H9 (cell line): ENCODE measurements at regions not wholly inside any gene's neighbourhood (a gene's known extent, or its start where the extent isn't known, plus 50 kb on each side); places are given as distances from the start of the nearest gene placed in this dataset.

Experiments
- DNase-seq: peaks from one replicate; pipeline ENCODE4 v3.0.0-alpha.2; 2017
- H2AFZ ChIP-seq: one replicate; pipeline ENCODE4 v1.6.1; 2013; ENCODE audit warnings: mild to moderate bottlenecking, low read length, control low read depth, moderate library complexity
- H2AK5ac ChIP-seq: 2 replicates; pipeline ENCODE4 v1.6.1; 2013; ENCODE audit warnings: low read length, control low read depth, mixed read lengths; ENCODE audit not compliant: insufficient read length
- H2BK120ac ChIP-seq: one replicate; pipeline ENCODE4 v1.6.1; 2013; ENCODE audit warnings: low read depth, mild to moderate bottlenecking, low read length, control low read depth, inconsistent platforms; ENCODE audit not compliant: poor library complexity, severe bottlenecking
- H2BK12ac ChIP-seq: 2 replicates; pipeline ENCODE4 v1.6.1; 2013; ENCODE audit warnings: low read length, control low read depth, mixed read lengths, low read depth; ENCODE audit not compliant: insufficient read length
- H2BK15ac ChIP-seq: 2 replicates; pipeline ENCODE4 v1.6.1; 2013; ENCODE audit warnings: low read depth, low read length, control low read depth
- H2BK20ac ChIP-seq: one replicate; pipeline ENCODE4 v1.6.1; 2013; ENCODE audit warnings: low read depth, mild to moderate bottlenecking, low read length, control low read depth, inconsistent platforms; ENCODE audit not compliant: poor library complexity, severe bottlenecking
- H2BK5ac ChIP-seq: 2 replicates; pipeline ENCODE4 v1.6.1; 2013; ENCODE audit warnings: low read length, control low read depth, mixed read lengths; ENCODE audit not compliant: insufficient read length
- H3K14ac ChIP-seq: 2 replicates; pipeline ENCODE4 v1.6.1; 2013; ENCODE audit warnings: low read length, control low read depth; ENCODE audit not compliant: insufficient read depth
- H3K18ac ChIP-seq: 2 replicates; pipeline ENCODE4 v1.6.1; 2013; ENCODE audit warnings: low read depth, mild to moderate bottlenecking, mixed read lengths, low read length, control low read depth; ENCODE audit not compliant: insufficient read length
- H3K23ac ChIP-seq: 2 replicates; pipeline ENCODE4 v1.6.1; 2013; ENCODE audit warnings: low read length, control low read depth, mixed read lengths, low read depth; ENCODE audit not compliant: insufficient read length
- H3K23me2 ChIP-seq: 2 replicates; pipeline ENCODE4 v1.6.1; 2013; ENCODE audit warnings: low read depth, mild to moderate bottlenecking, mixed read lengths, low read length, control low read depth; ENCODE audit not compliant: insufficient read length, poor library complexity, severe bottlenecking
- H3K27ac ChIP-seq: 2 replicates; pipeline ENCODE4 v1.5.1; 2013; ENCODE audit warnings: low read length, control low read depth, mixed read lengths, low read depth; ENCODE audit not compliant: insufficient read length
- H3K27me3 ChIP-seq: 2 replicates; pipeline ENCODE4 v1.6.1; 2013; ENCODE audit warnings: low read length, control low read depth, inconsistent platforms; ENCODE audit not compliant: insufficient read depth
- H3K4ac ChIP-seq: 2 replicates; pipeline ENCODE4 v1.6.1; 2013; ENCODE audit warnings: low read depth, mild to moderate bottlenecking, control low read depth, inconsistent platforms, low read length, moderate library complexity
- H3K4me1 ChIP-seq: 2 replicates; pipeline ENCODE4 v1.6.1; 2013; ENCODE audit warnings: low read length, control low read depth, inconsistent platforms; ENCODE audit not compliant: insufficient read depth
- H3K4me2 ChIP-seq: 2 replicates; pipeline ENCODE4 v1.6.1; 2013; ENCODE audit warnings: low read length, control low read depth, mixed read lengths; ENCODE audit not compliant: insufficient read length, insufficient read depth
- H3K56ac ChIP-seq: 2 replicates; pipeline ENCODE4 v1.6.1; 2013; ENCODE audit warnings: low read depth, mild to moderate bottlenecking, mixed read lengths, low read length, control low read depth; ENCODE audit not compliant: insufficient read length
- H3K79me1 ChIP-seq: 2 replicates; pipeline ENCODE4 v1.6.1; 2013; ENCODE audit warnings: low read depth, mild to moderate bottlenecking, moderate library complexity, low read length, control low read depth, inconsistent platforms; ENCODE audit not compliant: insufficient read depth, poor library complexity, severe bottlenecking
- H3K79me2 ChIP-seq: 2 replicates; pipeline ENCODE4 v1.6.1; 2013; ENCODE audit warnings: low read length, control low read depth, inconsistent platforms; ENCODE audit not compliant: insufficient read depth
- H3K9ac ChIP-seq: 2 replicates; pipeline ENCODE4 v1.6.1; 2013; ENCODE audit warnings: low read length, control low read depth, mixed read lengths; ENCODE audit not compliant: insufficient read length; ENCODE audit errors: extremely low read depth
- H3K9me3 ChIP-seq: one replicate; pipeline ENCODE4 v1.6.1; 2013; ENCODE audit warnings: low read depth, low read length, inconsistent platforms; ENCODE audit not compliant: control insufficient read depth
- H3T11ph ChIP-seq: one replicate; pipeline ENCODE4 v1.6.1; 2013; ENCODE audit warnings: mild to moderate bottlenecking, low read length, control low read depth, inconsistent platforms
- H4K20me1 ChIP-seq: one replicate; pipeline ENCODE4 v1.6.1; 2013; ENCODE audit not compliant: control insufficient read depth, insufficient read length, insufficient read depth
- H4K5ac ChIP-seq: 2 replicates; pipeline ENCODE4 v1.6.1; 2013; ENCODE audit warnings: low read depth, mild to moderate bottlenecking, mixed read lengths, low read length, control low read depth; ENCODE audit not compliant: insufficient read length
- H4K8ac ChIP-seq: replicated peaks from 2 replicates; pipeline ENCODE4 v1.6.1; 2013; ENCODE audit warnings: low read length, control low read depth, mixed read lengths, low read depth; ENCODE audit not compliant: insufficient read length
- H4K91ac ChIP-seq: 2 replicates; pipeline ENCODE4 v1.6.1; 2013; ENCODE audit warnings: low read depth, mild to moderate bottlenecking, moderate library complexity, mixed read lengths, low read length, control low read depth; ENCODE audit not compliant: insufficient read length
- H3K27ac Mint-ChIP-seq, 3 experiments: 2 replicates in 2 of 3; 3 replicates in 1 of 3; pipeline ENCODE4 v1.8.0; 2020 to 2021; ENCODE audit warnings: mixed read lengths in 3 of 3, mild to moderate bottlenecking in 1 of 3, moderate library complexity in 1 of 3
- H3K27me3 Mint-ChIP-seq: 2 replicates; pipeline ENCODE4 v1.8.0; 2021; ENCODE audit warnings: low read depth, mild to moderate bottlenecking, moderate library complexity, mixed read lengths
- H3K36me3 Mint-ChIP-seq, 3 experiments: 2 replicates in 2 of 3; 3 replicates in 1 of 3; pipeline ENCODE4 v1.8.0; 2020 to 2021; ENCODE audit warnings: low read depth in 3 of 3, mixed read lengths in 3 of 3; ENCODE audit not compliant: insufficient read depth in 1 of 3
- H3K4me1 Mint-ChIP-seq, 2 experiments: 2 replicates each; pipeline ENCODE4 v1.8.0; 2020; ENCODE audit warnings: mixed read lengths in 2 of 2
- H3K4me3 Mint-ChIP-seq, 2 experiments: 2 replicates in 1 of 2; 3 replicates in 1 of 2; pipeline ENCODE4 v1.8.0; 2020 to 2021; ENCODE audit warnings: mild to moderate bottlenecking in 2 of 2, mixed read lengths in 2 of 2, moderate library complexity in 1 of 2
- H3K9me3 Mint-ChIP-seq, 2 experiments: 2 replicates in 1 of 2; 3 replicates in 1 of 2; pipeline ENCODE4 v1.8.0; 2020; ENCODE audit warnings: mild to moderate bottlenecking in 2 of 2, mixed read lengths in 2 of 2, moderate library complexity in 1 of 2
- CTCF ChIP-seq: fragments of 200-600 bp; sonication (generic); conservative IDR thresholded peaks from 3 replicates; pipeline ENCODE4 v1.8.0; 2021; ENCODE audit warnings: antibody characterized with exemption, mild to moderate bottlenecking
- whole genome bisulfite sequencing: extraction: QIAGEN DNeasy Blood & Tissue Kit; methylation state at CpG from one replicate; pipeline ENCODE4 v1.1.7; 2013; ENCODE audit warnings: missing lambda C conversion rate, low lambda C conversion rate, mixed read lengths; ENCODE audit not compliant: insufficient read length; ENCODE audit errors: extremely low coverage; 5-methylcytosine and 5-hydroxymethylcytosine counted together

- H3K4me1 Mint-ChIP-seq, result 0 out of 4 replicates have a peak, but pooled peaks cover 2% of the 10 kb centered on the region in 2 experiments
These were observed 783.4 kb upstream of the MIR17HG start for GRCh38 chr13:90564096-90564495.

More at GRCh38 chr13:90564096-90564495, 783.4 kb upstream of the MIR17HG start:
- Histone ChIP-seq H2AK5ac (no peak overlapping the region), H2AFZ (no peak overlapping the region), H3K4ac (no peak overlapping the region), H3K9ac (no peak overlapping the region), H3K23ac (no peak overlapping the region), H3K4me2 (no peak overlapping the region), H3K56ac (no peak overlapping the region), H2BK20ac (no peak overlapping the region), H4K91ac (no peak overlapping the region), H3T11ph (no peak overlapping the region), H3K79me1 (no peaks in the 10 kb centered on the region), H3K14ac (no peak overlapping the region; the same call in 1 of the 2 replicates), H3K27me3 (no peaks in the 10 kb centered on the region), H2BK5ac (no peak overlapping the region), H3K18ac (no peak overlapping the region), H4K8ac (no peak overlapping the region), H4K20me1 (no peaks in the 10 kb centered on the region), H3K79me2 (no peaks in the 10 kb centered on the region), H3K4me1 (no peaks in the 10 kb centered on the region), H3K27ac (no peak overlapping the region), H3K9me3 (no peaks in the 10 kb centered on the region), H4K5ac (no peak overlapping the region), H3K23me2 (no peaks in the 10 kb centered on the region), H2BK12ac (no peak overlapping the region), H2BK120ac (no peak overlapping the region), H2BK15ac (no peak overlapping the region)
- Mint-ChIP-seq H3K27ac (no peak overlapping the region; a peak in 1 of 7 replicates), H3K36me3 (no peaks in the 10 kb centered on the region; a peak in 1 of 7 replicates), H3K9me3 (no peaks in the 10 kb centered on the region), H3K27me3 (no peaks in the 10 kb centered on the region), H3K4me3 (no peak overlapping the region)
- DNase-seq, result no peak
- TF ChIP-seq CTCF, result no peak
- WGBS, result no CpG with 5 or more reads among the region's 7 CpGs
